GM19023 (cell line): ENCODE measurements at regions not wholly inside any gene's neighbourhood (a gene's known extent, or its start where the extent isn't known, plus 50 kb on each side); places are given as distances from the start of the nearest gene placed in this dataset.
"Not testable (repeated sequence)": the region's sequence is repeated elsewhere in the genome, so short reads cannot be mapped to it uniquely, and the experiment has no call there.

Experiments used
- ATAC-seq: cut with Tn5 transposase; IDR thresholded peaks from one replicate; pipeline ENCODE4 v1.9.1; 2021; ENCODE audit warnings: mild to moderate bottlenecking, moderate library complexity; ENCODE audit not compliant: unreplicated experiment

DNA sequence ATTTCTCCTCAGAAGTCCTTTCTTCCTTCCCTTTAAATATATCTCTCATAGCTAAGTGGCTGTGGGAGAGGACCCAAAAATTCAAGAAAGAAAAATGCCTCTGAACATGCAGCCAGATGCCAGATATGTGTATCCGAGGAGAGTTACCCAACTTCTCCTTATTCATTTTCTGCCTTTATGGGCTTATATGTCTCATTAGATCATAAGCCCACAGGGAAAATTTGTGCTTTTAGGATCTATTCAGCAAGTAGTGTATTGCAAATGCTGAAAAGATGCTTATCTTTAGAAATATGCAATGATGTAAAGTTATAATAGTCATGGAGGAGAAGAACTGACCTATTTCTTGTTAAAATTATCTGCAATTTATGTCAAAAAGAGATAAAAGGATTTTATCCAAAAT lies 371.8 kb upstream of the NOCT start:
- ATAC-seq: no peak

DNA sequence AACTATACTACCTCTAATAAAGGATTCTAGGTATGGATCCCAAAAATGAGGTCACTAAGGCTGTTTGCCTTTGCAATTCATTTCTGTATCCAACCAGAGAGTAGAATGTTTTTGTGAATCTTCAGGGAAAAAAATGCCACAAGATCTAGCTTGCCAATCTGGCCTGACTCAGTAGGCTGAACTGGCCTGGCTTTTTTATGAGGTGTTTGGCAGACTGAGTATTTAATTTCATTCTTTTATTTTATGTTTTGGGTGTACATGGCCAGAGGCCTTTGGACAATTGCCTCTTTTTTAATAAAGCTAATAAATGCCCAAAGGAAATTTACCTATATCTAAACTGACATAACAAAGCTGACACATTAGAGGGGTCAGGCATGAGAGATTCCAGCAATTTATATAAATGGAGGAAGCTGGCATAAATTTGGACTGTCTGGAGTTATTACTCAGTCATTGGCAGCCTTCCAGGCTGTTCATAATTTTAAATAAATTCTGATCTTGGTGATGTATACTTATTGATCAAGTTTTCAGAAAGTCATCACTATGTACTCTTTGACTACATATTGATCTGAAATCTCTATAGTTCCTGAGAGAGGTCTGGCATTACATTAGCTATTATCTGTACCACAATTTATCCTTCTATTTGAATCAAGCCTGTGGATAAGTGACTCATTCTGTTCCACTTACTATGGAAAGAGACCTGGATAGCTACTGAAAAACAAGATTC lies 376.4 kb upstream of the NOCT start:
- ATAC-seq: no peak

DNA sequence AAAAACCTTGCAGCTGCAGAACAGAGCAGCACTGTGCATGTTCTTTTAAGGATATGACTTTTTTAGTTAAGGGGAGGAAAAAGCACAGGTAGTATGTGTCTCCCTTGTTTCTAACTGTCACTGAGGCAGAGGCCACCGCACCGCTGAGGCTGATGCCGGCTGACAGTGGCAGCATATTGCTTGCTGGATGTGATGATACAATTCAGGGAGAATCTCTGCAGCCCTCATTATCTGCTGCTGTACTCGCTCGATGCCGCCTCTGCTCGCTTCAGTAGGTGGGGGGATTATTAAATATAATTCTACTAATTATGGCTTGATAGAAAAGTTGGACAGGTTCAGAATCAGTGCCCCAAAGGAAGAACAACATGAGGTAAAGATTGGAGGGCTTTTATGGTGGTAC lies 378.8 kb upstream of the NOCT start:
- ATAC-seq: no peak

DNA sequence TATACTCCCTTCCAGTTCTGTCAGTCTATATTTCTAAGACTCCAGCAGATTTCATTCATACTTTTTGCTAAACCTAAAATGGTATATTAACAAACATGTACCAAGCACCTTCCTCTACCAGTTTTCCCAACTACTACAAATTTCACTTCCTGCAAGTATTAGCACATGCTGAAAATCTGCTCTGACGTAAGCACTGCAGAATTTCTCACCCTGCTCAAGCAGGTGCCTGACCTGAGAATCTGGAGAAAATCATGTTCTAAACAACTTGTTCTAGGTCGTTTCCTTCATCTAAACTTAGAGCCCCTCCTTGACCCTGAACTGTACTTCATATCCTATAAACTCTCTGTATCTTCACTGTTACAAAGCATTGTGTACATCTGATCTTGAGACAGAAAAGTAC lies 380.7 kb upstream of the NOCT start:
- ATAC-seq: no peak

DNA sequence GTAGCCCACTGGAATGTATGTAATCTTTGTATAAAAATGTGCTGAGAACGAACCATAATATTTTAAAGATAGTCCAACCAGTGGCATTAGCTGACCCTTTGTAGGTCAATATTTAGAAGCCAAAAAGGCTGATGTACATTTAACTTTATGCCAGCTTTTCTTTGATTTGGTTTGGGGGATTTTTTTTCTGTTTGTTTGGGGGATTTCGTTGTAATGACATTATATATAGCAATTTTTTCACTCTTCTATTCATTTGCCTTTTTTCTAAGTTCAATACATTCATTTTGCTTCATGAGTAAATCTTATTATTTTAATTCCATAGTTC lies 382.0 kb upstream of the NOCT start:
- no peak for ATAC-seq

DNA sequence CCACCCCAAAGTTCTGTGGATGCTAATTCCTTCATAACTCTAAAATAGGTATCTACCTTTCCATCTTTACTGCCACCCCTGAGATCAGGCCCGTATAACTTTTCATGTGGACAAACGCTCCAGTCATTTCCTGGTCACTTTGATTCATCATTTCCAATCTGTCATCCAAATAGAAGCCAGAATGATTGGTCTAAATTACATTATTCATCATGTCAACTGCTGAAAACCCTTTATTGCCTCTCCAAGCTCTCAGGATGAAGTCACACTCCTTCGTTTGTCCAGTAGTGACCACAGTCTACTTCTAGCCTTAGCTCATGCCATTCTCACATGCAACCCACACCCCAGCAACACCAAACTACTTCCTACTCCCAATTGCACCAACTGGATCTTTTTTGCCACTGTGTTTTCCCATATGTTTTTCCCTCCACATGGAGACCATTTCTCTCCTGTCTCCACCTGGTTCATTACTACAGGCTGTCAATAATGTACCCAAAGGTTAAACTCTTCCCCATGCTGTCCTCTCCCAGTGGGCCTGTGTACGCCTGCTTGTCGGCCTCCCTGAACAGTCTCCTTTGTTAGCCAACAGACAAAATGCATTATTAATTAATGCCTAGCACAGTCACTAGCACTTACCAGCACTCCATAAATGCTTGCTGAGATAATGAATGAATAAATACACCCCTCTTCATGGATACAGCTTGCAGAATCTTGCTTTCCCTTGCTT lies 382.6 kb upstream of the NOCT start:
- ATAC-seq: no peak

DNA sequence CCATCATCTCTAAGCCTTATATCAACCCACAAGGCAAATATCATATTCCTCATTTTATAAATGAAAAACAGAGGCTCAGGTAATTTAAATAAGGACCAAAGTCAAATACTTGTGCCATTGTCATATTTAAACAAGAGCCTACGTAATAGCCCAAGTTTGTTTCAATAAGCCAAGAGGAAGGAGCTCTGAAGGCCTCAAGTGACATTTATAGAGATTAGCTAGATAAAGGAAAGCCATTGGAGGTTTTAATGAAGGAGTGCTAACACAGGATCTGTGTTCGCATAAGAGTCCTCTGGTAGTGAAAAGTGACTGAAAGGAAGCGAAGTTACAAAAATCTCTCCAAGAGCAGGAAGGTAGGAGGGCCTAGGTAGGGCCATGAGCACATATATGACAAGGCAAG lies 384.9 kb upstream of the NOCT start:
- no peak for ATAC-seq

DNA sequence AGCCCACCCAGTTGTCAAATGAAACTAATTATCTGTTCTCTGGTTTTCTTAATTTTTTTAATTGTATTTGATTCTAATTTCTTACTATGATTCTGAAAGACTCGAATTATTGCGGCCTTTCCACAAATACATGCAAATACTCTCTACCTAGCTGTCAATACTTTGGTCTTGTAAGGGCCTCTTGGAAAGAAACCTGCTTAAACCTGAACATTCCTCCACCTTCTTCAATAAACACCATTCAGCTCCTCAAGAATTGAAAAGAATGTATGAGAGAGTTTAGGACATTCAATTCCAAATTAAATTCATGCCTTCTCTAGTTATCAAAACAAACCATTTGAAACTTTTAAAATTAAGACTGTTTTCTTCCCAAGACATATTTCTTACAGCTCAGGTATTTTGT lies 385.9 kb upstream of the NOCT start:
- no peak for ATAC-seq

DNA sequence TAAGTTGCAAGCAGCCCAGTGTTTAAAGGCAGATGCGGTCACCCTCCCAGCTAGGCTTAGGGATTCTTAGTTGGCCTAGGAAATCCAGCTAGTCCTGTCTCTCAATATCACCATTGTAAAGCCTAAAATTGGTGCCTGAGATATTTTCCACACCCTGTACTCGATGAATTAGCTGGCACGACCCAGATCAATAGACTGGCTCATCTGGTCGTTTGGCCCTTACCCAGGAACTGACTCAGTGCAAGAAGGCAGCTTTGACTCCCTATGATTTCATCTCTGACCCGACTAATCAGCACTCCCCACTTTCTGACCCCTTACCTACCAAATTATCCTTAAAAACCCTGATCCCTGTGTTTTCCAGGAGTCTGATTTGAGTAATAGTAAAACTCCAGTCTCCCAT lies 384.9 kb upstream of the SLC7A11 start:
- ATAC-seq: no peak

DNA sequence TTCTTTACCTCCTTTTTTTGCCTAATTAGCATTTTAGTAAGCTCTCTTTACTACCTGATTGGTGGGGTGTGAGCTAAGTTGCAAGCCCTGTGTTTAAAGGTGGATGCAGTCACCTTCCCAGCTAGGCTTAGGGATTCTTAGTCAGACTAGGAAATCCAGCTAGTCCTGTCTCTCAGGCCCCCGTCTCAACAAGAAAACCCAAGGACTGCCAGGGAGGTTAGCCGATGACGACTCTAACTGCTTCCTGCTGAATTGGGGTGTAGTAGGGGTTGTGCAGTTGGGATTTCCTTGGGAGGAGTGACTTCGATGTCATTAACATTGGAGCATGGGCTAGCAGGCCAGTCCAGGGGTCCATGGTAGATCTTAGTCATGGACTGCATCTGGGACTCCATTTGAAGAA lies 380.2 kb upstream of the SLC7A11 start:
- ATAC-seq: not testable (repeated sequence)

DNA sequence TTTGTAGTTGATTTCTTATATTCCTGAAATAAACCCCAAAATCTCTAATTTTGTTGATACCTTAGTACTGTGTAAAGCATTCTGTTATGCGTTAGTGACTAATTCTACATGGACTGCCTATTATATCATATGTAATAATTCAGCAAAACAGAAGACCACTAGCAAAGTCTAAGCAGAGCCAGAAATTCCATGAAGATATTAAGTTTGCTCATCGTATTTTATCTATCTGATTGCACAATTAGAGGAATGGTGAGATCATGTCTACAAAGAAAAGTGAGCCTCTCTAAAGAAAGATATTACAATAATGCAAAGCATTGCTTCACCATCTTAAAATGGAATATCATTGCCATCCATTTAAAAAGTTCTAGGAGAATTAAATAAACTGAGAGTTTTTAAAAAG lies 374.6 kb upstream of the SLC7A11 start:
- ATAC-seq: no peak

DNA sequence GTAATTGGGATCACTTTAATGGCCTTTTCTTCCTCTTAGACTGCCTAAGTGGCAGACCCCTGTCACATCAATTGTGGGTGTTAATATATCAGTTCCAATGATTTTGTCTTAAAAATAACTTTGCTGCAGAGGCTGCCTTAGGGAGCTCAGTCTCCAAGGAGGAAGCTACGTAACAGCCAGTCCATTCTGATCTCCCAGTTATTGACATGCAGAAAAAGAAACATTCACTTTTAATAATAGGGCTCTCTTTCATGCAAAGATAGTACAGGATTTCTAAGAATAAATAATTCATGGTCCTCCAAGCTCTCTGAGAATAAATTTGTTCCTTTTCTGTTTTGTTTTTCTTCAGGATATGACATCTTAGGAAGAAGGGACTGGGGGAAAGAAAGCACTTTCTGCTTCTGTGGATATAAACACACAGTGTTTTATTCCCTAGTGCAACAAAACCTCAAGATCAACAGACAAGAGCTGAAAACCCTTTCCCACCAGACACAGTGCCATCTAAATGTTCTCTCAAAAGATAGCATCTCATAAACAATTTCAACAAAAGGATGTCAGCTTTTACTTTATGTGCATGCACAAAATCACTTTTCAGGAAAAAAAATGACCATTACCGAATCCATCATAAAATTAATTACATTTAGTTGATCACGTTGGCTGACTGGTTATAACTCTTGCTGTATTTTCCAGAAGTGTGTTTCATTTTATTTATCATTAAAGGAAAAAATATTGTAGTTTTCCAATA lies 372.4 kb upstream of the SLC7A11 start:
- ATAC-seq: no peak

DNA sequence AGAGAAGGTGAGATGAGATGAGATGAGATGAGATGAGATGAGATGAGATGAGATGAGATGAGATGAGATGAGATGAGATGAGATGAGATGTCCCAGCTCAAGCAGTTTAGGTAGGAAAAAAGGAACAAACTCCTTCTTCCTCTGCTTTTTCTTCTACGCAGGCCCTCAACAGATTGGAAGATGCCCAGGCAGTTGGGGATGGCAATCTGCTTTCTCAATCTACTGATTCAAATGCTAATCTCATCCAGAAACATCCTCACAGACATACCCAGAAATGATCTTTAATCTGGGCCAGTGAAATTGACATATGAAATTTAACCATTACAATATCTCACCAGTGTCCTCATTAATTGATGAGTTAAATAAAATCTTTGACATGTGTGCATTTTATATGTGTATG lies 370.3 kb upstream of the SLC7A11 start:
- ATAC-seq: no peak

DNA sequence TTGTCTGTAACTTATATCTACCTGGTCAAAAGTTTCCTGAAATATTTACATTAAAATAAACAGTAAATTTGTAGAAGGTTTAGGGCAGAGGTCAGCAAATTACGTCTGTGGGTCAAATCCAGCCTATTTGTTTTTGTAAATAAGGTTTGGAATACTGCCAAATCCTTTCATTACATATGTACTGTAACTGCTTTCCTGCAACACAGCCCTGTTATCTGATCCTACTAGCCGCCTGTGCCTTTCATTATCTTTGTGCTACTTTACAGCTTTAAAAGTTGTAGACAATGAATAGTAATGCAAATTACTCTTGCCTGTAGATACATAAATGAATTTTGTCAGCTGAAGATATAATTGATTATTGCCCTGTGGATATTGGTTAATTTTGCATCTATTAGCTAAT lies 369.6 kb upstream of the SLC7A11 start:
- no peak for ATAC-seq

DNA sequence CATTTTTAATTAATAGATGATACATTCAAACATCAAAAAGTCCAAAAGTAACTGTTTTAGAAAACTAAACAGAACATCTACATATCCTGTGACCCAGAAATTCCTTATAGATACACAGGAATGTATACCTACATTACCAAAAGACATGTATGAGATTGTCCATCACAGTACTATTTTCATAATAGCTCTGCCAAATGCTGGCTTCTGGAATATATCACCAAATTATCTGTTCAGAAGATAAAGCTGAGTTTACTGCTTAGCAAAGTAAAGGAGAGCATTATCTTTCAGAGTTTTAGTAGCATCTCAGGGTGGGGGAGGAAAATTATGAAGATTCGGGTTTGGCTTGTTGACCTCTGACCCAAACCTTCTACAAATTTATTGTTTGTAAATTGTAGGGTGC lies 368.9 kb upstream of the SLC7A11 start:
- no peak for ATAC-seq

DNA sequence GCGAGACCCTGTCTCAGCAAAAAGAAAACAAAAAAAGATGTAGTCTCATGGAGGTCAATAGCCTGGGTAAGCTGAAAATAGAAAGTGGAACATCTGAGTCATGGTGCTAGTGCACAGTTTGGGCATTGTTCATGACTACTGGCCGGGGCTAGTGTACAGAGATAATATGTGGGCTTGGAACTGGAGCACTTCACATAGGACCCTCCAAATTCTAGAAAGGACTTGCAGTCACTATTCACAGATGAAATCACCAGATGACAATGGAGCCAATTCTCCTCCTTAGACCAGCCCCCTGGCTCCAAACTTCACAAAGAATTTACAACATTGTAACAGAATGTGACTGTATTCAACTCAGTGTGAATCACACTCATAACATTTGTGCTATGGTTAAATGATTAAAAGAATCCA lies 367.8 kb upstream of the SLC7A11 start:
- ATAC-seq: peak; percentile 60

DNA sequence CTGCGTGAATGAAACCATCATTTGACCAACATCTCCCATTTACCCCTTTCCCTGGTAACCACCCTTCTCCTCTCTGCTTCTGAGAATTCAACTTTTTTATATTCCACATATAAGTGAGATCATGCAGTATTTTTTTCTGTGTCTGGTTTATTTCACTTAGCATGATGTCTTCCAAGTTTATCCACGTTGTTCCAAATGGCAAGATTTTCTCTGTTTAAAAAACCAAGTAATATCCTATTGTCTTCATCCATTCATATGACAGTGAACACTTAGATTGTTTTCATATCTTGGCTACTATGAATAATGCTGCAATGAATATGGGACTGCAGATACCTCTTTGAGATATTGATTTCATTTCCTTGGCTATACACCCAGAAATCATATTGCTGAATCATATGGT lies 362.4 kb upstream of the SLC7A11 start:
- ATAC-seq: no peak

DNA sequence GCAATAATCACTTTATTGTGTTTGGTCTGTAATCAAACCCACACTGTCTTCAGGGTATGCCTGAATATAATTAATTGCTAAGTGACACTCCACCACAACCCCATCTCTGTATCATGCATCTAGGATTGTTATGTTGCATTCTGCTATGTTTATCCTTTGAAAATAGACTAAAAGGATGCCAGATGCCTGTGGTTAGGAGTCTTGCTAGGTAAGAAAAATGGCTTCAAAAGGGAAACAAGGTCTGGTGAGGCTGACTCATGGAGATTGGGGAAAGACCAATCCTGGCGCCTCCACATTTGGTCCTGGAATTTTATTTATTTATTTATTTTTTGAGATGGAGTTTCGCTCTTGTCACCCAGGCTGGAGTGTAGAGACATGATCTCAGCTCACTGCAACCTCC lies 360.5 kb upstream of the SLC7A11 start:
- no peak for ATAC-seq

DNA sequence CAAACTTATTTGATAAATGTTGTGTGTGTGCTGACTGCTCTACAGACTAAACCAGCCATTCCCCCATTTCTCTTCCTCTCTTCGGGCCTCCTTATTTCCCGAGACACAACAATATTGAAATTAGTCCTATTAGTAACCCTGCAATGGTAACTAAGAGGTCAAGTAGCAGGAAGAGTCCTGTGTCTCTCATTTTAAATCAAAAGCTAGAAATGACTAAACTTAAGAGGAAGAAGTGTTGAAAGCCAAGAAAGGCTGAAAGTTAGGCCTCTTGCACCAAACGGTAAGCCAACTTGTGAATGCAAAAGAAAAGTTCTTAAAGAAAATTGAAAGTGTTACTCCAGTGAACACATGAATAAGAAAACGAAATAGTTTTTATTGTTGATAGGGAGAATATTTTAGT lies 357.8 kb upstream of the SLC7A11 start:
- no peak for ATAC-seq

DNA sequence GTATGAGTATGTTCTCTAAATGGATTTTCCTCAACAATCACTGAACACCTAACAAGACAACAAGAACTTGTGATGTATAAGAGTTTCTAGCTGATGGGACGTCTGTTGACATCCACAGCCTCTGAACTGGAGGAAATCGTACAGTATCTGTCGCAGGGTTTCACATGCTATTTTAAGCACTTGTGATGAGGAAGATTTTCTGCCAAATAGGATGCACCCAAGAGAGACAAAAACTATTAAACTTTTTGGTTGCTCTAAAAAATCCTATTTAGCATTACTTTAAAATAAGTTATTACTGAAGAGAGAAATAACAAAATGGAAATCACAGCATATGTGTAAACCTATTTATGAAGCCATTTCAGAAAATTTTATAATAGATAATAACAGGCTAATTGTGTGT lies 356.1 kb upstream of the SLC7A11 start:
- ATAC-seq: no peak

DNA sequence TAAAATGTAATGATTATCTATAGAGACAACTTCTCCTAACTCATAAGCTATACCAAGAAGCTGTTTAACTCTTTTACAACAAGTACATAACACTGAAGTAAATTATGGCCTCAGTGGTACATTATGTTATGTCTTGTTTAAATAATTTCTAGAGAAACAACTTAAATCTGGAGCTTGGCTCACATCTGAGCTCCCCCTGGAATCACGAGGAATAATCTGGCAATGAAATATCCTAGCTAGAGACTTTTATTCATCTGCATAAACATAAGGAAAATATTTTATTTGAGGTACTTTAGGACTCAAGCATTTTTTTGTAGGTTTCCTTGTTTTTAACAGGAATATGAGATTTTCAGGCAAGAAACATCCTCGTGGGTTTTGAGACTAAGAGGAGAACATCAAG lies 354.7 kb upstream of the SLC7A11 start:
- no peak for ATAC-seq

DNA sequence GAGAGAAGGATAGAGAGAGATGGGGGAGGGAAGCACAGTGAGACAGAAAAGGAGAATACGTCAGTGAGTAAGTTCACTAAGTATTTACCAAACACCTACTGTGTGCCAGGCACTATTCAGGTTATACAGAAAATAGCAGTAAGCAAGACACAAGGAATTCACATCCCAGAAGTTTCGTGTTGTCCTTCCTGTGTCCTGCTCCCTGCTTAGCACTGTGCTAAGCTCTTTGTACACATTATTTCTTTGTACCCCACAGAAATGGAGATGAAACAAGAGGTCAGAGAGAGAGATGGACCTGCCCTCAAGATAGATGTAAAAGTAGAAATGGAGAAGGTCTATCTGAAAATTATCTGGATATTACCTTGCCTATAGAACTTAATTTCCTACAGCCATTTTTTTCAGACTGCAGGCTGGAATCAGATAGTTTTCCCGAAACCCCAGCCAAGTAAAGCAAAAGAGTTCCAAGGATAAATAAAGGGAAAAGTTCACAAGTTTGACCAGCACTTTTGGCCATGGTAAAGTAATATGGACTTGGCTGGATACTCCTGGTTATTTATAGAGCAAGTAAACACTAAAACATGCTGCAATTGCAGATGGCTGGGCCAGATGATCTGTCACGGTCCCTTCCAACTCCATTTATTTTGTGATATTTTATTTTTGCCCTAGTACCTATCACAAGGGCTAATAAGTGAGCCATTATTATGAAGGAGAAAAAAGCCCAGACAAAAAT lies 353.7 kb upstream of the SLC7A11 start:
- no peak for ATAC-seq
